Lung (tissue), 11 donors: ENCODE measurements at regions not wholly inside any gene's neighbourhood (a gene's known extent, or its start where the extent isn't known, plus 50 kb on each side); places are given as distances from the start of the nearest gene placed in this dataset.

Experiments
- ATAC-seq: fragments of 200-7000 bp; cut with Tn5 transposase; one replicate; pipeline ENCODE4 v1.9.1; 2020; ENCODE audit warnings: moderate number of reproducible peaks; ENCODE audit not compliant: insufficient read depth, low FRiP score
- DNase-seq, 3 donors: peaks; one replicate each; pipeline ENCODE4 v3.0.0-alpha.2; 2013 to 2017
- H3K27ac ChIP-seq, 2 donors: one replicate each; pipeline ENCODE4 v1.5.1; 2013; ENCODE audit warnings: mild to moderate bottlenecking in 2 of 2, moderate library complexity in 2 of 2, control low read depth in 1 of 2, inconsistent platforms in 1 of 2, low read depth in 1 of 2, low read length in 1 of 2
- H3K27me3 ChIP-seq, 3 donors: one replicate each; pipeline ENCODE4 v1.5.1; 2013; ENCODE audit warnings: low read length in 2 of 3; ENCODE audit not compliant: control insufficient read depth in 3 of 3, insufficient read depth in 3 of 3
- H3K36me3 ChIP-seq, 4 donors: one replicate each; pipeline ENCODE4 v1.5.1; 2013; ENCODE audit warnings: low read length in 4 of 4, mild to moderate bottlenecking in 1 of 4, moderate library complexity in 1 of 4; ENCODE audit not compliant: control insufficient read depth in 4 of 4, insufficient read depth in 4 of 4
- H3K4me1 ChIP-seq, 5 donors: one replicate each; pipeline ENCODE4 v1.5.1; 2013; ENCODE audit warnings: low read length in 5 of 5, mild to moderate bottlenecking in 2 of 5, moderate library complexity in 1 of 5; ENCODE audit not compliant: control insufficient read depth in 5 of 5, insufficient read depth in 5 of 5
- H3K4me3 ChIP-seq: one replicate; pipeline ENCODE4 v1.5.1; 2013; ENCODE audit warnings: mild to moderate bottlenecking, control low read depth, moderate library complexity
- H3K9ac ChIP-seq, 2 donors: one replicate each; pipeline ENCODE4 v1.5.1; 2013; ENCODE audit warnings: low read length in 2 of 2, control low read depth in 1 of 2; ENCODE audit not compliant: insufficient read depth in 1 of 2
- H3K9me3 ChIP-seq, 4 donors: one replicate each; pipeline ENCODE4 v1.5.1; 2013; ENCODE audit warnings: low read length in 3 of 4, mild to moderate bottlenecking in 1 of 4, moderate library complexity in 1 of 4; ENCODE audit not compliant: control insufficient read depth in 4 of 4, insufficient read depth in 3 of 4
- CTCF ChIP-seq: IDR thresholded peaks from 2 replicates; pipeline ENCODE4 v1.5.1; 2012; ENCODE audit warnings: mild to moderate bottlenecking; ENCODE audit errors: control extremely low read depth, extremely low read depth
- WGBS, 2 donors: extraction: QIAGEN DNeasy Blood & Tissue Kit; methylation state at CpG; one replicate each; pipeline ENCODE4 v1.1.7; 2013; 5-methylcytosine and 5-hydroxymethylcytosine counted together
- donor health status: control.
- donor health status: control.
- donor health status: Bipolar disorder and iron deficiency.
- donor health status: healthy.
- donor health status: DM: yes; HTN: yes; CAD: no.

DNA sequence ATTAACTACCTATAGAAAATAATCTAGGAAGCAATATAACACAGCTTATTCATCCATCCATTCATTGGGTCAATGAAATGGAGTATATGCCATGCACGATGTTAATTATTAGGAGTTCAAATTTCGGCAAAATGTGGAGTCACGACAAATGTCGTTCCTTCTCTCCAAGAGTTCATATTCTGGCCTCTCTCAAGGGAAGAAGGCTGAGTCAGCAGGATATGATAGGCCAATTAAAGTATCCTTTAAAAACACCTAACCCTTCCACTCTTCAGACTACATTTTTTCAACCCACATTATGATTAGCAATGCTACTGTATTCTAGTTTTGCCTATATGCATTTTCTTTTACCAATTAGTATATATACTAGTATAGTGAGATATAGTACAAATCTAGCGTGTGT, 163.1 kb downstream of the LARP7 start:
- Histone ChIP-seq H3K9me3 (no peaks in the 10 kb centered on the region), H3K27ac (no peak overlapping the region), H3K4me3 (no peak overlapping the region), H3K9ac (no peak overlapping the region), H3K36me3 (no peaks in the 10 kb centered on the region), H3K27me3 (no peaks in the 10 kb centered on the region), H3K4me1 (no peaks in the 10 kb centered on the region)
- no peak for DNase-seq
- no peak for ATAC-seq
- TF ChIP-seq CTCF, result no peak
- 95 to 96% methylated on average over 5 of the region's 5 CpGs for WGBS, 2 donors

- H3K36me3 ChIP-seq, result no peaks in the 10 kb centered on the region
- H3K9ac ChIP-seq, result no peak overlapping the region
- no peak for ATAC-seq
- H3K4me1 ChIP-seq, result no peaks in the 10 kb centered on the region
- no peak for DNase-seq
- H3K4me3 ChIP-seq, result no peak overlapping the region
- H3K27ac ChIP-seq, result no peak overlapping the region
- H3K9me3 ChIP-seq, result no peaks in the 10 kb centered on the region
- no peaks in the 10 kb centered on the region for H3K27me3 ChIP-seq
- no peak for TF ChIP-seq CTCF
Measured at GRCh38 chr4:112801341-112801740, 164.4 kb downstream of the LARP7 start.

GRCh38 chr4:112802780-112803179, 165.8 kb downstream of the LARP7 start:
- ATAC-seq (no peak), DNase-seq (no peak)
- Histone ChIP-seq H3K9ac (no peak overlapping the region), H3K4me3 (no peak overlapping the region), H3K9me3 (no peaks in the 10 kb centered on the region), H3K36me3 (no peaks in the 10 kb centered on the region), H3K27ac (no peak overlapping the region), H3K4me1 (peaks cover 0 to 4% (median 0%) of the 10 kb centered on the region in 5 donors), H3K27me3 (no peaks in the 10 kb centered on the region)
- TF ChIP-seq CTCF, result no peak
- 78 to 87% methylated on average over 6 of the region's 6 CpGs for WGBS, 2 donors

DNA sequence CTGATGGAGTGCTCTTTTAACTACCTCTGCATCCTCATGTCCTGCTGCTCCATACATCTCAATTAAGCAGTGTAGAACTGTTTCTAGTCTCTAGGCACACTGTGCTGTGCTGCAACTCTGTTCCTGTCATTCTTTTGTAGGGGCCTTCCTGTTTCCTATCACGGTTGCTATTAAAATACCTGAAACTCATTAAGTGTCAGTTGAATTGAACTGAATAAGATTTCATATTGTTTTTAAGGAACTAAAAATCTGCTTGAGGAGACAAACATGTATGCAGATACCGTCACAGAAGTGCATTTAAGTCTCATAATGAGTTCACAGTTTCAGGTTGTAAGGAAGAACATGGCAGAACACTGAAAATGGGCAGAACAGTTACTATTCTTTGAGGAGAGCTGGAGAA, 170.1 kb downstream of the LARP7 start:
- ATAC-seq, result no peak
- TF ChIP-seq CTCF, result no peak
- Histone ChIP-seq H3K4me1 (peaks cover 0 to 4% (median 0%) of the 10 kb centered on the region in 5 donors), H3K9ac (no peak overlapping the region), H3K36me3 (no peaks in the 10 kb centered on the region), H3K27ac (no peak overlapping the region), H3K4me3 (no peak overlapping the region), H3K9me3 (no peaks in the 10 kb centered on the region), H3K27me3 (no peaks in the 10 kb centered on the region)
- WGBS, 2 donors, result 72 to 77% methylated on average over 2 of the region's 2 CpGs
- no peak for DNase-seq
